A172 (cell line): ENCODE measurements at regions not wholly inside any gene's neighbourhood (a gene's known extent, or its start where the extent isn't known, plus 50 kb on each side); places are given as distances from the start of the nearest gene placed in this dataset.

Source experiments
- DNase-seq: peaks from one replicate; pipeline ENCODE4 v3.0.0-alpha.2; 2015; ENCODE audit warnings: low spot score

- no peak for DNase-seq
Measured at GRCh38 chr1:57868908-57869307, 445.0 kb upstream of the DAB1 start.

GRCh38 chr1:57868239-57868638 lies 444.4 kb upstream of the DAB1 start:
- DNase-seq: no peak

GRCh38 chr1:57866998-57867397 lies 443.1 kb upstream of the DAB1 start:
- DNase-seq: no peak

- DNase-seq: no peak
Measured at GRCh38 chr1:57860931-57861565, 437.2 kb upstream of the DAB1 start.

- DNase-seq: no peak
Measured at GRCh38 chr1:57860325-57860724, 436.5 kb upstream of the DAB1 start.

GRCh38 chr1:57858740-57859139 lies 434.9 kb upstream of the DAB1 start:
- no peak for DNase-seq

GRCh38 chr1:57857809-57858208 lies 433.9 kb upstream of the DAB1 start:
- DNase-seq: no peak

GRCh38 chr1:57854436-57854835 lies 430.6 kb upstream of the DAB1 start:
- no peak for DNase-seq

- DNase-seq: no peak
Measured at GRCh38 chr1:57850176-57850940, 426.5 kb upstream of the DAB1 start.

- no peak for DNase-seq
Measured at GRCh38 chr1:57848406-57848805, 424.5 kb upstream of the DAB1 start.

GRCh38 chr1:57845041-57845440 lies 421.2 kb upstream of the DAB1 start:
- no peak for DNase-seq

GRCh38 chr1:57844382-57844980 lies 420.6 kb upstream of the DAB1 start:
- no peak for DNase-seq

- no peak for DNase-seq
Measured at GRCh38 chr1:57843760-57844159, 419.9 kb upstream of the DAB1 start.

- no peak for DNase-seq
Measured at GRCh38 chr1:57839526-57839925, 415.7 kb upstream of the DAB1 start.

- no peak for DNase-seq
Measured at GRCh38 chr1:57839067-57839466, 415.2 kb upstream of the DAB1 start.

GRCh38 chr1:57835620-57836019 lies 411.8 kb upstream of the DAB1 start:
- DNase-seq: no peak

- no peak for DNase-seq
Measured at GRCh38 chr1:57833296-57833695, 409.4 kb upstream of the DAB1 start.

GRCh38 chr1:57832612-57833011 lies 408.8 kb upstream of the DAB1 start:
- DNase-seq: no peak

GRCh38 chr1:57831624-57832023 lies 407.8 kb upstream of the DAB1 start:
- DNase-seq: no peak

GRCh38 chr1:57826535-57826934 lies 402.7 kb upstream of the DAB1 start:
- DNase-seq: no peak

GRCh38 chr1:57824535-57824934 lies 400.7 kb upstream of the DAB1 start:
- DNase-seq: no peak

GRCh38 chr1:57820356-57821095 lies 396.7 kb upstream of the DAB1 start:
- DNase-seq: no peak

GRCh38 chr1:57819893-57820292 lies 396.0 kb upstream of the DAB1 start:
- no peak for DNase-seq
